ENCODE measurements at regions not wholly inside any gene's neighbourhood (a gene's known extent, or its start where the extent isn't known, plus 50 kb on each side); places are given as distances from the start of the nearest gene placed in this dataset.

GRCh38 chr17:74145756-74146155 lies 57.7 kb upstream of the RPL38 start:
- DNase-seq = no peak
- no peak for ATAC-seq

DNA sequence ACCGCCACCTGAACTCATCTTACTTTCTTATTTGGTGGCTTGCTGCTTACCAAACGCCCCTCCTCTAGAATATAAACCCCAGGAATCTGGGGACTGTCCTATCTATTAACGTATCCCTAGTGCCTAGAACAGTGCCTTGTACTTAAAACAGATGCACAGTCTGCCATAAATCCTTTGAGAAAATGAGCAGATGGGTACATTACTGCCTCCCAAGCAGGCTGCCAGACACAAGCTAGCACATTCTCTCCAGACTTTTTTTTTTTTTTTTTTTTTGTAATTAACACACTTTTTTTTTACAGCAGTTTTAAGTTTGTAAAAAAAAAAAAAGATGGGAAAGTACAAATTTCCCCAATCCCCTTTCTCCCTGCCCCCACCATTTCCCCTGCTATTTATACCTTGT lies 57.3 kb upstream of the RPL38 start:
- DNase-seq (no peak), ATAC-seq (no peak)

- ATAC-seq = no peak
- no peak for DNase-seq
Observed at GRCh38 chr17:74147056-74147835, 56.2 kb upstream of the RPL38 start.

- DNase-seq (no peak), ATAC-seq (no peak)
Observed at GRCh38 chr17:74147966-74148365, 55.5 kb upstream of the RPL38 start.

DNA sequence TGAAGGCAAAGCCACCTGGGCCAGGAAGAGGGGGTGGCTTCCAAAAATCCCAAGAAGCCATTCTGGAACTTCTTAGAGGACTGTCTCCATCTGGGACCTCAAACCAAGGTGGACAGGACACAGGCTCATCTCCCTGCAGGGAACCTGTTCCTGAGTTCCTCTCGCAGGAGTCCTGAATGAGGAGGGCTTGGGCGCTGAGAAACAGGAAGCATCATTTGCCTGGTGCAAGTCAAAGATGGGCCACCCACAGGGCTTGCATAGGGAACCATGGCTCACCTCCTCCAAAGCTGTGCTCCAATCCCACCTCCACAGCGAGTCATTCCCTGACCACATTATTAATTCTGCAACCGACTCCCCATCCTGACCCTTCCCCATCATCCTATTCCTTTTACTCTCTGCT lies 55.0 kb upstream of the RPL38 start:
- DNase-seq = no peak
- no peak for ATAC-seq

DNA sequence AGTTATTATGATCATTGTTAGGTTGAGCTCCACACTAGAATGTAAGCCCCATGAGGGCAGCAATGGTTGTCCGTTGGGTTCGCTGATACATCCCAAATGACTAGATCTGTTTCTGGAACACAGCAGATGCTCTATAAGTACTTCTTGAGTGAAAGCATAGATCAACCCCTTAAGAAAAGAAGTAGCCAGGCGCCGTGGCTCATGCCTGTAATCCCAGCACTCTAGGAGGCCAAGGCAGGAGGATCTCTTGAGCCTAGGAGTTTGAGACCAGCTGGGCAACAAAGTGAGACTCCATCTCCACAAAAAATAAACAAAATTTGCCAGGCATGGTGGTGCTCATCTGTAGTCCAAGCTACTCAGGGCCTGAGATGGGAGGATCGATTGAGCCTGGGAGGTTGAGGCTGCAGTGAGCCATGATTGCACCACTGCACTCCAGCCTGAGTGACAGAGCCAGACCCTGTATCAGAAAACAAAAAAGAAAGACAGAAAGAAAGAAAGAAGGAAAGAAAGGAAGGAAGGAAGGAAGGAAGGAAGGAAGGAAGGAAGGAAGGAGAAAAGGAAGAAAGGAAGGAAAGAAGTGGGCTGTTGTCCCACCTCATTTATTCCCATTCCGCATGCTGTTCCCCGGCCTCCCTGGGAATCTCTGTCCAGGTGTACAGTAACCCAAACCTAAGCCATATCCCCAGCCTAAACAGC lies 54.4 kb upstream of the RPL38 start:
- DNase-seq (no peak), ATAC-seq (no peak)

DNA sequence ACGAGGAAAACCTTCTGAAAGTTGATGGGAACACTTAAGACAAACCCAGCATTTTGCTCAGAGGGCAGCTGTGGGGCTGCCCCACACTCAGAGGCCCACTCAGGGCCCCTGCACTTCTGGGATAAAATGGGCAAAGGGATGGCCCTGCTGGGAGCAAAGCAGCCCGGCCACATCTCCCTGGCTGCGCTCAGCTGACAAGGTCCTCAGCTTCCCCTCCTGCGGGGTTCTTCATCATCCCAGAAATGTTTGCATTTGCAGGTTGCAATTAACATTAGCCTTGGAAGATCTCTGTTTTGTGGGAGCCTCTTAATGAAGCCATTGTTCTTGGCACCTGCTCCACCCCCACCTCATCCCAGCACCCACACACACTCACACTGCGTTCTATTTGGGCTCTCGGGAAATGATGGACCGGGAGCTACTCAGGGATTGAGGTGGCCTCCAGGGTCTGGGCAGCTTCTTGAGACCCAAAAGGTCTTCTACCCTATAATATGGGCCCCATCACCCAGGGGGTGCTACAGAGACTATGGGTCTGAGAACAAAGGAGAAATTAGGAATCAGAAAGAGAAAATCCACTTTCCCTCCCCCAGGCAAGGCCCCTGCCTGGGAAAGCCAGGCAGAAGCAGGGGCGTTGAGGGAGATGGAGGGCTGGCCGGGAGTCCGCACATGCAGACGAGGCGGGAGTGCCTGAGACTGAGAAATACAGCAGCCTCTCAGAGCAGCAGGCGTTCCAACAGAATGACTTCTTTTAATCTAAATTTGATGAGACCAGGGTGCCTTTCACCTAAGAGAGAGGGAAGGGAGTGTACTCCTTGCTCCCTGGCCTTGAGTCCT lies 53.7 kb upstream of the RPL38 start:
- ATAC-seq = peak; percentile 23
- no peak for DNase-seq

DNA sequence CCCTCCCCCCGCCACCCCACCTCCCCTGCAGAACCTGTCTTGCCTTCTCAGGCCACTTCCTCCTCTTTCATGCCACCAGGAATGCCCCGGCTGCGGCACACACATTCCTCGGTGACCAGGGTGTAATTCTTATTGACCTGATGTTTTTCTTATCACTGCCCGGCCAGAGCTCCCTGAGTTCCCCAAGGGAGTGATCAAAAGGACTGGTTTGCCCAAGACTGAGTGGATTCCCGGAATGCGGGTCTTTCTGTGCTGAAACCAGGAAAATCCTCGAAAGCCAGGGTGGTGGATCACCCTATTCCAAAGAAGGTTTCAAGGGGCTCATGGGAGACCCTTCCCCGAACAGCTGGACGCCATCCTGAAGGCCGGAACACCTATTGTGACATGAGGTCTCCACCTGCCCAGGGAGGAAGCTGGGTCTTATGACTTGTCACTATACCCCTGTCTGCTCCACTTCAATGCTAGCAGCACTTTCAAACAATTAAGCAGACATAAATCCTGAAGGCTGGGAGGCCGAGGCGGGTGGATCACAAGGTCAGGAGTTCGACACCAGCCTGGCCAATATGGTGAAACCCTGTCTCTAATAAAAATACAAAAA lies 53.0 kb upstream of the RPL38 start:
- DNase-seq (no peak), ATAC-seq (no peak)

DNA sequence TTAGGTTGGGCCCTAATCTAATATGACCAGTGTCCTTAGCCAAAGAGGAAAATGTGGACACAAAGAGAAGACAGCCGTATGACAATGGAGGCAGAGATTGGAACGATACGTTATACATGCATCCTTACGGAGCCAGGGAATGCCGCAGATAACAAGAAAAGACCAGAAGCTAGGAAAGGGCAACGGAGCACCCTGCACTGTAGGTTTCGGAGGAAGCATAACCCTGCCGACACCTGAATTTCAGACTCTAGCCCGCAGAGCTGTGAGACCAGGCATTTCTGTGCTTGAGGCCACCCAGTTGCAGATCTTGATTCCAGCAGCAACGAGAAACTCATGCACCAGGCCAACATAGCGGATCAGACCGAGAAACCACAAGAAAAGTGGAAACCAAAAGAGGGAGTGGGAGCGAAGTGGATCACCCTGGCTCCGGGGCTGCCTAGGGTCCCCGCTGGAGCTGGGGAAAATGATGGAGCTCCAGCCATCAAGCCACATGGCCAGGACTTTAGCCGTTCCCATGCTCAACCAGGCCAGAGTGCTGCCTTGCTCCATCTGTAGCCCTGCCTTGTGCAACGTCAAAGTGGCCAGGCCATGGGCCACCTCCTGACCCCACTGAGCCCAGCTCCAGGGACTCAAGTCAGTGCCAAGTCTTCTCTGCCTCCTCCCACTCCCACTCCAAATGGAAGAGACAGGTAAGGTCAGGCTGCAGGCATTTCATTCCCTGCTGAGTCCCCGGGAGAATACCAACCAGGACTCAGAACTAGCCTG lies 51.7 kb upstream of the RPL38 start:
- DNase-seq (no peak), ATAC-seq (no peak)

GRCh38 chr17:74152591-74153455 lies 50.7 kb upstream of the RPL38 start:
- ATAC-seq = no peak
- no peak for DNase-seq

GRCh38 chr17:74153456-74153810 lies 50.0 kb upstream of the RPL38 start:
- DNase-seq (no peak), ATAC-seq (no peak)

Measured in stimulated activated naive CD8-positive, alpha-beta T cell treated with anti-CD3 and anti-CD28 coated beads, Interleukin-15, Interleukin-2, amounts not matched to agents 100 U/mL and 50 U/mL, for 24 hours (primary cell).